ENCODE measurements at regions not wholly inside any gene's neighbourhood (a gene's known extent, or its start where the extent isn't known, plus 50 kb on each side); places are given as distances from the start of the nearest gene placed in this dataset.

DNA sequence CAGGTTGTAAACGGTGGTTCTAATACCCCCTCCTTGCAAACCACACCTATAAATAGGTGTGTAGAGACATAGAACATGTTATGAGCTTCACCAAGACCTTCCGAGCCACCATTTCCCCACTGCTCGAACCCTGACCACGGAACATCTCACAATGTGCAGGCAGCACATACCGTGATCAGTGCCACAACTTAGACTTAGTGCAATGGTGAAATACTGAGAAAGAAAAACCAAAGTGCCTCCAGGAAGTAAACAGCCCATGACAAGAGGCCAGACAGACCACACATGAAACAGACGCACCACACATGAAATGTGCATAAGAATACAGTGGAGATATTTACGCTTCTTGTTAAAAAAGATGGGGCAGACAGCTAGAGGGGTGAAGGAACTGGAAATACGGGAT lies 166.9 kb upstream of the CCND2 start:
- no peak for DNase-seq (ENCODE audit: low spot score)

DNA sequence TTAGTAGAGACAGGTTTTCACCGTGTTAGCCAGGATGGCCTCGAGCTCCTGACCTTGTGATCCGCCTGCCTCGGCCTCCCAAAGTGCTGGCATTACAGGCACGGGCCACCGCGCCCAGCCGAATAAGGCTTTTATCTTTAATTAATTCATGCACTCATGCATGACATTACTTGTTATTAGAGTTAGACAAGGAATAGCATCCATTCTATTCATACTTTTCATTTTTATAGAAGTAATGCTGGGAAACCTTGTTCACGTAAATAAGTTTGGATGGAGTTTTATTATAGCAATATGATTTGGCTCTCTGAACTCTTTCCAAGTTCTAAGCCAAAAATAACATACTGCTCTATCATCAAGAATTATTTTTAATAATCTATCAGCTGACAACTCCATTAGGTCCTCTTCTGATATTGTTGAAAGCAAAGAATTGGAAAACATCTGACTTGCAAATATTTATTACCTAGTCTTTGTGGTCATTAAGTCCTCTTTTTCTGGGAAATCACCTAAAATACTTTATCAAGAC lies 168.8 kb upstream of the CCND2 start:
- no peak for DNase-seq (ENCODE audit: low spot score)

DNA sequence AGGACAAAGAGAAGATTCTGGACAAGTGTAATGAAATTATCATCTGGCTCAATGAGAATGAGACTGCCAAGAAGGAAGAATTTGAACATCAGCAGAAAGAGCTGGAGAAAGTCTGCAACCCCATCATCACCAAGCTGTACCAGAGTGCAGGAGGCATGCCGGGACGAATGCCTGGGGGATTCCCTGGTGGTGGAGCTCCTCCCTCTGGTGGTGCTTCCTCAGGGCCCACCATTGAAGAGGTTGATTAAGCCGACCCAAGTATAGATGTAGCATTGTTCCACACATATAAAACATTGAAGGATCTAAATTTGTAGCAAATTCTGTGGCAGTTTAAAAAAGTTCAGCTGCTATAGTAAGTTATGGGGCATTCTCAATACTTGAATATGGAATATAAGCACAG lies 174.3 kb upstream of the CCND2 start:
- no peak for DNase-seq (ENCODE audit: low spot score)

DNA sequence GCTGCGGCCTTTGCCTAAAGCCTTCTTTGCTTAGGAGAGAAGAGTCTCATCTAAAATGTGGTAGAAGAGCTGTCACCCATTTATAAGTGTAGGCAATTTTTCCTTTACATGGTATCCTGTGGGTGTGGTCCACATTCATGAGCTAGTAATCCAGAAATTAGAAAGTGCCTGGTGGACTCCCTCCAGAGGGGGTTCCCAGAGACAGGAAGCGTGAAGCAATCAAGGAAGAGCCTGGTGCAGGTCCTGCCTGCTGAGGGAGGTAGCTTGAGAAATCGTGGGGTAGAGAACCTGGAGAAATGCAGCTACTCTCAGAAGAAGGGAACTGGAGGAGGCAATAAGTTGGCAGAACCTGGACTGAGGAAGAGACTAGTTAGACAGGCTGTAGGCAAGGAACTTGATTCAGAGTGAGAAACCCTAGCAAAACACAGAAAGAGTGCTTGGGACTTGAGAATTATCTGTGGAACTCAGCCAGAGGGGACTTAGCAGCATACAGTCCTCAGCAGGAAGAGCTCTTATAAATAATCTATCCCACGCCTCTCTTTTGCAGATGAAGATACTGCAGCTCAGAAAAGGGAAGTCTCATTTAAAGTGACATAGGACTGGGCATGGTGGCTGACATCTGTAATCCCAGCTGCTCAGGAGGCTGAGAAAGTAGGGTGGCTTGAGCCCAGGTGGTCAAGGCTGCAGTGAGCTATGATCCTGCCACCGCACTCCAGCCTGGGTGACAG lies 182.4 kb upstream of the CCND2 start:
- no peak for DNase-seq (ENCODE audit: low spot score)

DNA sequence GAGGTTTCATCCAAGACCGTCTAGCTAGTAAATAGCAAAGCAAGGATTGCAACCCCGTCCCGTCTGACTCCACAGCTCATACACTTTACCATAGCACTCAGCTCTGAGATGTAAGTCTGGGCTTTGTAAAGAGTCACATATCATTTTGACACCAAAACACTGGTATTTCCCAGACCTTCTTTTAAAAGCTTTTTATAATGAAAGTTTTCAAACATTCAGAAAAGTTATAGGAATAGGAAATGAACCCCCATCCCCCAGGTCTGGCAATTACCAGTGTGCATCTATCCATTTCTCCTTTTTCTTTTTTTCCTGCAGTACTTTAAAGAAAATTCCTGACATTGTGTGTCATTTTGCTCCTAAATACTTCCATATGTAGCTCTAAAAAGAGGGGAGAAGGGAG lies 183.6 kb upstream of the CCND2 start:
- no peak for DNase-seq (ENCODE audit: low spot score)

DNA sequence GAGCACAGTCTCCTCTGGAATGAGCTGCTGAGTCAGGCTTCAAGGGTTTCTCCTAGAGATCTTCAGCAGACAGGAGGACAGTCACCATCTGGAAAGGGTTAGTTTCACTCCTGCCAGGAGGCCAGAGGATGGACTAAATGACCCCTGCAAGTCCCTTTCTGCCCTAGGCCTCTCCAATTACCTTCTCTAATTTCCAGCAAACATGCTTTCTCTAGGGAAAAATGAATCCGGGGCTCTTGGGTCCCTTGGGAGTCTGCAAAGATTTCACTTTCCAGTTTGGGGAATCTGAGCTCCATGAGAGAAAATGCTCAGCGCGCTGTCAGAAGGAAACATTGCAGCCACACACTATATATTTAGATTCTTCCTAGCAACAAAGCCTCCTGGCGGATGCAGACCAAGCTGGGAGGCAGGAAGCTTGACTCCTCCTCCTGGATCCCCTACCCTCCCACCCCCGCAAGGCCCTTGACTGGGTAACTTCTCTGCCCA lies 184.4 kb upstream of the CCND2 start:
- no peak for DNase-seq (ENCODE audit: low spot score)

DNA sequence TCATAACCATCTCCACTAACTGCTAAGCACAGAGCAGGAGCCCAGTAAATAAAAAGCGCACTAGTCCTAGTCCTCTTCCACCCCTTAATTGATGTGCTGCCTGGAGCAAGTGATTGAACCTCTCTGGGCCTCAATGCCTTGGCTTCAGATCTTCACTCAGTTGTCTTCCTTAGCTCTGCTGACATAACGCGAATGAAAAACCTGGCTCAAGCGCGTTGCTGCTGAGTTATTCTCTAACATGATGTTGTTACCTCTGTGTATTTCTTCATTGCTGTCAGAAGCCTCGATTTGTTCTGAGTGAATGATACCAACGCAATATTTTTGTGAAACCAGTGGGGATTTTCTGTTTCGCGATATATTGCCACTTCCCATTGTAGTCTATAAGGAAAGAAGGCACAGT lies 185.1 kb upstream of the CCND2 start:
- DNase-seq (ENCODE audit: low spot score) = no peak

DNA sequence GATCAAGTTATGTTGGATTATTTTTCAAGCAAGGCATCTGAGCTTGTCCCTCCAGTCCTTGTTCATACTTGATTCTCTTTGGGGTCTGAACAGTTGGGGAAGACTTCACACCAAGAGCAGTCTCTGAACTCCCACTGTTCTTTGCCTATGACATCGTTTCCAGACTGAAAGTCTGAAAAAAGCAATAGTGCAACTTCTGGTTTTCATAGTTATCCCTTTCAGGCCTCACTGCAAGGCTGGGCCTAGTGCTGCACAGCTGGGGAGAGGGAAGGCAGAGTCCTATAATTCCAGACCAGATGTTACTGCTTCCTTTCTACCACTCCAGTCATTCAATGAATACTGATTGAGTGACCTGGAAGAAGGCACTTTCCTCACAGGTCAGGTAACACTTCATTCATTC lies 187.1 kb upstream of the CCND2 start:
- no peak for DNase-seq (ENCODE audit: low spot score)

DNA sequence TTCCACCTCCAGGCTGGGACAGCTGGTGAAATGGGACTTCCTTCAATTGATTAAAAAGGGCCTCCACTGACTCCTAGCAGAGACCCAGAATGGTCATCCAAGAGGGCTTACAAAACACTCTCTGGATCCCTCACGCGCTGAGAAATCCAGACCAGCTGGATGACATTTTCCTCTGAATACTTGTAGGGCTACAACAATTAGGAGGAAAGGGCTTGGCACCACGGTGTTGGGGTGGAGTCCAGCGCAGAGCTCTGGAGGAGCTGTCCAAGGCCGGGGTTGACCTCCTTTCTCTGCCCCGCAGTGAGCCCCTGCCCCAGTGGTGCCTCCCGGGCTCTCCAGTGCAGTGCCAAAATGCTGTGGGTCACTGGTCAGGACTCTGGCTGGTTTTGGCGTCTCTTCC lies 189.0 kb upstream of the CCND2 start:
- no peak for DNase-seq (ENCODE audit: low spot score)

DNA sequence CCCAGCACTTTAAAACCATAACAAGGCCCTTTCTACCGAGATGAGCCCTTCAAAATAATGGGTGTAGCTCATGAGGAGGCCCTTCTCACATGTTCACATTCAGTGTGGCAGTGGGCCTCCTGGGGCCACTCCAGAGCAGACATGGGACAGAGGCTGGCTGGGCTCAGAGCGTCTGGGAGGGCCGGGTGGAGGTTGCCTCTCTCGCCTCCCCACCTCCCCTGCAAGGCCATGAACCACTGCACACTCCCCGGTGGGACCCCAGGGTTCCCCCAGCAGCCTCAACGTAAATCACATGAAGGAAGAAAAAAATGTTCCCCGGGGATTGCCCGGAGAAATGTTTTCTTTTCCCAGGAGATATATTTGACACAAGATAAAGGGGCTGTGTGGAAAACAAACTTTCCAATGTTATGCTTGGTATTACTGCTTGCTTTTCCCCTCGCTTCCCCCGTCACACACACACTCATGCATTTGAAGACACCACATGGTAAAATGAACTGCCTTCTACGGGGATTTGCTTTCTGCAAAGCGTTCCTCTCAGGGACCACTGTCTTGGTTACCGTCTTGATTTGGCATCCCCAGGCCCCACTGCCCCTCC lies 190.7 kb upstream of the CCND2 start:
- DNase-seq (ENCODE audit: low spot score) = no peak

DNA sequence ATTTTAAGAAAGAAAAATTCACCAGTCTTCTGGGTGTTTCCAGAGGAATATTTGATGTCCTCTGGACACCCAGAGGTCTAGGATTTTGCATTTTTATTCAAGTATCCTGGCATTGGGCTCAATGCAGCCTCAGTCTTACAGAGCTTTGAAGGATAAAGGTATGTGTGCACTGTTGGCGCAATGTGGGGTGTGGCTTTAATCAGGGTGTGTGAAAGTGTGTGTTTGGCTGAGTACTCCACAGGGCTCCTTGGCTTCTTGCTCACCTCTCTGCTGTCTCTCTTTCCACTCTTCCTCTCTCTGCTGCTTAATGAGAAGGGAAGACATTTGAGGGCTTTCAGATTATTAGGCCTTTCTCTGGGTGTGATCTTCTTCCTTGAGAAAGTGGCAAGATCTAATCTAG lies 193.3 kb upstream of the CCND2 start:
- DNase-seq (ENCODE audit: low spot score) = no peak

DNA sequence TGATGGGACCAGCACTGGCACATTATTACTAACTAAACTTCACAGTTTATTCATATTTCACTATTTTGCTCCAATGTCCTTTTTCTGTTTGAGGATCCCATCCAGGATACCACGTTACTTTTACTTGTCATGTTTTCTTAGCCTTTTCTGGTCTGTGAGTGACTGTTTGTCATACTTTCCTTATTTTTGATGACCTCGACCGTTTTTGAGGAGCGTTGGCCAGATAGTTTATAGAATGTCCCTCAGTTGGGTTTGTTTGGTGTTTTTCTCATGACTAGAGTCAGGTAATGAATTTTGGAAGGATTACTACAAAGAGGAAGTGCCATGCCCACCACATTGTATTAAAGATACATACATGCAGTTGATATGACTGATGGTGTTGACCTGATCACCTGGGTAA lies 199.4 kb upstream of the CCND2 start:
- DNase-seq (ENCODE audit: low spot score) = no peak

DNA sequence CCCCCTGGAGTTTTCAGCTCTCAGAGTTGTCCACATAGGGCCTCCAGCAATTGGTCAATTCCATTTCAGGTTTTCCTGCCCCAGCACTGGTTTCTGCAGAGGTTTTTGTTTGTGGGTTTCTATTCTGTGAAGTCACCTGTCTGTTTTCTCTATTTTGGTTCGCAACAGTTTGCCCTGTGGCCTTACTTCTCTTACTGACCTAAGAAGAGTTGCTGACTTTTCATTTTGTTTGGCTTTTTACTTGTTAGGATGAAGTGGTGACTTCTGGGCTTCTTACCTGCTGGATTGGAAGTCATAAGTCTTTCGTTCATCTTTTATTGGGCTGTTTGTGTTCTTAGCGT lies 196.4 kb upstream of the PARP11 start:
- DNase-seq (ENCODE audit: low spot score) = no peak

DNA sequence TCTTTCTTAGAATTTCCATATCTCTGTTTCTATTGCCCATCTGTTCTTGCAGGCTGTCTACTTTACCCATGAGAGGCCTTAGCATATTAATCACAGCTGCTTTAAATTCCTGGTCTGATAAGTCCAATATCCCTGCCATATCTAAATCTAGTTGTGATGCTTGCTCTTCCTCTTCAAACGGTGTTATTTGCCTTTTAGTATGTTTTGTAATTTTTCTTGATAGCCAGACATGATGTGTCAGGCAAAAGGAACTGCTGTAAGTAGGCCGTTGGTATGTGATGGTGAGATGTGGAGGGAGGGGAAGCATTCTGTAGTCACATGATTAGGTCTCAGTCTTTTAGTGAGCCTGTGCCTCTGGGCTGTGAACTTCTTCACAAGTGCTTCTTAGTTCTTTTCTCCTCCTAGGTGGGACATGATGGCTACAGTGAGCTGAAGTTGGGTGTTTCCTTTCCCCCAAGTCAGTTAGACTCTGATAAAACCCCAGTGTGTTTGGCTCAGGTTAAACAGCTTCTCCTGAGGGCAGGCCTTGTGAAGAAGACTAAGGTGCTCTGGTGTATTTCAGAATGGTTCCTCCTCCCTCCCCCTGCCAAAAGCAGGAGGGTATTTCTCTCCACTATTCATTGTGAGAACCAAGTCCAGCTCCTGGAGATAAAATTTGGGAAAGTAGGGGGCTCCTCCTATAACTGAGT lies 195.9 kb upstream of the PARP11 start:
- no peak for DNase-seq (ENCODE audit: low spot score)

DNA sequence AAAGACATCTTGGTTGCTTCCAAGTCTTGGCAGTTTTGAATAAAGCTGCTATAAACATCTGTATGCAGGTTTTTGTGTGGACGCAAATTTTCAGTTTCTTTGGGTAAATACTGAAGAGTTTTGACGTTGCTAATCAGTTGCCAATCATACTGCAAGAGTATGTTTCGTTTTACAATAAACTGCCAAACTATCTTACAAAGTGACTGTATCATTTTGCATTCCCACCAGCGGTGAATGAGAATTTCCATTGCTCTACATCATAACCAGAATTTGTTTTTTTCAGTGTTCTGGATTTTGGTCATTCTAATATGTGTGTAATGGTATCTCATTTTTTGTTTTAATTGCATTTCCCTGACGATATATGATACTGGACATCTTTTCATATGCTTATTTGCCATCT lies 190.8 kb upstream of the PARP11 start:
- no peak for DNase-seq (ENCODE audit: low spot score)

DNA sequence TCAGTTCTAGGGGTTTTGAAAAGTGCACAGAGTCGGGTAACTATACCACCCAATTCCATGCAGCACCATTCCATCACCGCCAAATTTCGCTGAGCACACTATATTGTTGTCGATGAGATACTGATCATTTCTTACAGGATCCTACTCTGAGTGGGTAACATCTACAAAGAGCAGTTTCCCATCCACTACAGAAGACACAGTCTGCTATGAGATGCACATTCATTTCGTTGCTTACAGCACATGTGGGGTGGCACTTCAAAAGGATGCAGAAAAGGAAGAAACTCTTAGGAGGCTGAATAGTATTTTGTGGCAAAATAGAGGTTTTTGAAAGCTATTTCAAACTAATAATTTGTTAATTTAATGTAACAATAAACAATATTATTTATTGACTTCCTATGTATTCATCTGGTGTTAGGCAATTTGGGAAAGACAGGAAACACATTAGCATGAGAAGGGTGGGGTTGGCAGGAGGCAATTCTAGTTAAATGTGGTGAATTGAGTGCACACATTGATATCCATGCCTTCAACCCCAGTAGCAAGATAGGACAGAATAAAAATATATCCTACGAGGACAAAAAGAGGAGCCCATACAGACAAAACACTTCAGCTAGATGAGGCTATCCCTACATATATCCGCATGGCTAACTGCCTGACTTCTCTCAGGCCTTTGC lies 186.8 kb upstream of the PARP11 start:
- DNase-seq (ENCODE audit: low spot score) = no peak

DNA sequence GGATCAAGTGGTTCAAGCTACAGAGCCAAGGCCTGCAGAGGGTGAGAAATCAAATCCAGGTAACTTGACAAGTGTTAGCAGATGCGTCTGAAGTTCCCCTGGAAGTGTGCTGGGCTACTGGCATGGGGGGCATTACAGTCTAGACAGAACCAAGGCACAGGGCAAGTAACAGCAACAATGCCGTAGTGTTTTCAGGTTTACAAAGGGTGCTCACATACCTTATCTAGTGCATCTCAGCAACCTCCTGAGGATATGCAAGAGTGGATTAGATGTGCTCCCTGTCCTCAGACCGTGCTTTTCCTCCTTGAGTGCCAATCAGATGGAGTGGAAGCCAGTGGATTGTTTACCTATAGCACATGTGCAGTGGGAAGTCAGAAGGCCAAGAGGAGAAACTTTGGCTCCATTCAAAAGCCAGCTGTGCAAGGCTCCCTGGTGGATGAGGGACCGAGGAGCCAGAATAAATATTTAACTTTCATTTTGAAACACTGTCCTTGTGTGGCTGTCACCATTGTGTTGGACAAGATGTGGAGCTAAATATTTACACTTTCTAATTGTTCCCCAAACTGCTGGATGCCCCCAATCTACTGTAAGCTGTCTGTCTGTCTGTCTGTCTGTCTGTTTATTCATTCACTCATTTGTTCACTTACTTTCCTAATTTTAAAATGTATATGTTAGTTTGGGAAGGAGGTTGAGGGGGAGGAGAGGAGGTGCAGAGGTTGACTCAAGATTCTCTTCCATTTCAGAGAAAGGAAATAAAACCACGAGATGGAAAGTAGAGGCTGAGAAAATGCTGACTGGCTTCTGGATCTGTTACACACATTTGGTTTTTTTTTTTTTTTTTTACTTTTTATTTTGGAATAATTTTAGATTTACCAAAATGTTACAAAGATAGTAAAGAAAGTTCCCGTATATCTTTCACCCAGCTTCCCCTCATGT lies 184.0 kb upstream of the PARP11 start:
- no peak for DNase-seq (ENCODE audit: low spot score)

DNA sequence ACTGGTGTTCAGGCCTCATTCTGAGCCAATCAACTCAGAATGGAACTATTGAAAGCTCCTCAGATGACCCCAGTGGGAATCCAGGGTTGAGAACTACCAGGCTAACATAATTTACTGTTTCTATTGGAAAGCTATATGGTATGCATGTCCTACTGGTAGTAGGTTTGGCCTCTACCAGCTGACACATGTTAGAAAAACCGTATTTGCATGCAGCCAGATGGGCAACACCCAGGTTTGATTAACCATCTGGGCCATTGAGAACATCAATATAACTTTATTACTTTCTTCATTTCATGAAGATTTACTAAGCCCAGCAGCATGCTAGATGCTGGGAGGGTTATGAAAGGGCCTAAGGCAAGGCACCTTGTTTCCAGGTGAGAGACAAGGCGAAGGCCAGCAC lies 181.4 kb upstream of the PARP11 start:
- no peak for DNase-seq (ENCODE audit: low spot score)

DNA sequence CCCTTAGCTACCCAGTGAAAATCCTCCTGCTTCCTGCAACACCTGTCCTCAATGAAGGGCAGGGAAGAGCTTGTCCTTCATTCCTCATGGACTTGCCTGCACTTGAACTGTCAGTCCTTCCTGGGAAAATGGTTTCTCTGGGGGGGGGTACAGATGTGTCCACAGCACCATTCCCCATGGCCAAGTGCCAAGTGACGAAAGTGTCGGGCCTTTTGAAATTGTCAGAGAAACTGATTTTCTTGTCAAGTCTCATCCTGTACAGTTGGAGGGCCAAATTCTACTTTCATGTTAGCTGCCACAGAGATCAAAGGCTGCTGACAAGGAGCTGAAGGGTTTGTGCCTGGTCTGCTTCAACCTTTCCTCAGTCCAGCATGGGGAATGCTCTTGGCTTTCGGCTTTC lies 179.5 kb upstream of the PARP11 start:
- DNase-seq (ENCODE audit: low spot score) = no peak

DNA sequence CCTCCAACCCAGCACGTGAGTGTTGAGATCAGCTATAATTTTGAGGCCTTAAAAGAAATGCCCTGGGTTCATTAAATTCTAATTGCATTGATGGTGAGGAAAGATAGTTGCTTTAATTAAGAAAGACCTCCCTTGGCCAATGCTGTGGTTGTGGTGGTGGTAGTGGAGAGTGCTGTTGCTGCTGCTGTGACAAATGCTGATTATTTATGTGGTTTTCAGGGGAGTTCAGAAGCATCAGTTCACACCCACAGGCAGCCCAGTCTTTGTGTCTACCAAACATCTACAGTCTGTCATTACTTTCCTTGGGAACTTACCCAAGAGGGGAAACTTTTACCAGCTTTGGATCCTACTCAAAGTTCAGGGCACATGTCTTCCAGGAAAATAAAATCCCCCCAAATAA lies 178.4 kb upstream of the PARP11 start:
- DNase-seq (ENCODE audit: low spot score) = no peak

DNA sequence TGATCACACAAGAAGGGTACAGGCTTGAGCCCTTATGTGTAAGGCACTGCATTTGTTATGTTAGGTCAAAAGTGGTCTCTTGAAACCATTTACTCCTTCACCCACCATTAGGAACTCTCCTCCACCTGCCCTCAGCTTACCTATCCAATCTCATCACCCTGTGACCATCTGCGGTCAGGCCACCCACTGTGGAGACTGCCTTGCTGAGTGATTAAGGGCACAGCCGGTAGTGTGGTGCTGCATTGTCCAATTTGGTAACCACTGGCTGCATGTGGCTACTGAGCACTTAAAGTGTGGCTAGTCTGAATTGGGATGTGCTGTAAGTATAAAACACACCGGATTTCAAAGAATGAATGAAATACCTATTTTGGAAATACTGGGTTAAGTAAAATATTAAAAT lies 177.1 kb upstream of the PARP11 start:
- no peak for DNase-seq (ENCODE audit: low spot score)
